Non-pigmented ciliary epithelial cell (primary cell): ENCODE measurements at regions not wholly inside any gene's neighbourhood (a gene's known extent, or its start where the extent isn't known, plus 50 kb on each side); places are given as distances from the start of the nearest gene placed in this dataset.
"Not testable (repeated sequence)": the region's sequence is repeated elsewhere in the genome, so short reads cannot be mapped to it uniquely, and the experiment has no call there.

ENCODE experiments used
- DNase-seq: peaks from one replicate; pipeline ENCODE4 v3.0.0-alpha.2; 2010; ENCODE audit warnings: low read depth

DNA sequence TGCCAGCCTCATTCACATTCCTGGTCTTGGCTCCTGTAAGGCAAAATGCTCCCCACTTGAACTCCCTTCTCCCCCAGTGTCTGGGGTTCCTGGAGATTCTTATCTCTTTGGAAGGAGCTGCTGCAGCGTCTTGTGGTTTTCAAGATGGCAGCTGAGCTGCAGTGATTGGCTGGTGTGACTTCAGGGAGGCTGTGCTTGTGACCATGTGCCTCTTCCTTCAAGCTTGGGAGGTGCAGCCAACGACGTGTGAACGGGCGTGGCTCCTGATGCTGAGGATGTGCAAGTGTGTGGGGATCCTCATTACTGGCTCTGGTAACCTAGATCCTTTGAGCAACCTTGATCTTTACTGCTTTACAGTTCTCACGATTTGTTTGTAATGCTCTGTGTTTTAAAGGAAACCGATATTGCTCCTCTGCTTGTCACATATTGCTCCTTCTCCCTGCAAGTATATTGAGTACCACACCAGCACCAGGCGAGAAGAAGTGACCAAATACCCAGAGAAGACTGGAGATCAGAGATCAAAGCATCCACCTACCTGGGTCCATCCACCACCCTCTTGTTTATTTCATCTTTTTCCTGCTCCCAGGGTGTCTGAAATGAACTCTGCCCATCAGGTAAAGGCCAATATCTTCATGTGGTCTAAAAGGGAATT is 208.5 kb downstream of the FGF9 start:
- DNase-seq: no peak

DNA sequence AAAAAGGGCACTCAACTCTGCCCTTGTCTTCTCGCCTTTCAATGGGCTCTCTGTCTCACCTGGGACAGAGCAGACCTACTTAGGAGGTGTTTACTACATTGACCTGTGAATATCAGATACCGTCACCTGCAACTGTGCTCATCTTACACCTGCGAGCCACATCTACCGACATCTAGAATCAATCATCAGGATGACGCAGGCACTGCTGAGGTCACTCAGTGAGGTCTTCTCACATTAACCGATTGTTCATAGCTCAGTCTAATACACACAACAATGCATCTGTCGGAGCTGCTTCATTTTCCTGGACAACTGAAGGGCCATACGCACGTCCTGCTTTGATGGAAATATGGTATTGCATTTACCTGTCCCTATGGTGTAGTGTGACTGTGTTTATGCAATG is 211.9 kb downstream of the FGF9 start:
- DNase-seq: no peak

DNA sequence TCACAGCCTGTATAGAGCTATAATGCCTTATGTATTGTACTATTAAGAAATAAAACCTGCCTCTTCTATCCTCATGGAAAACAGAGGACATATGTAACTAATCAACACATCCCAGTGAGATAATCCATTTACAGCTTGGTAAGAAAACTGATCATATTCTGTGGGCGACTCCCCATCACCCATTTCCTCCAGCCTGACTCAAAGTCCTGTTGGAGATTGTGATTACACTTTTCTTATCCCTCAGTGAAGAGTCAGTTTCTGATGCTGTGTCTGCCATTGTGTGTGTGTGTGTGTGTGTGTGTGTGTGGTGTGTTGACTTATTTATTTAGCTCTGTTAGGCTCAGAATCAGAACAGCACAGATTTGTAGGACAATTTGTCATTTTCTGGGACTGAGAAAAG is 212.8 kb downstream of the FGF9 start:
- DNase-seq: no peak

DNA sequence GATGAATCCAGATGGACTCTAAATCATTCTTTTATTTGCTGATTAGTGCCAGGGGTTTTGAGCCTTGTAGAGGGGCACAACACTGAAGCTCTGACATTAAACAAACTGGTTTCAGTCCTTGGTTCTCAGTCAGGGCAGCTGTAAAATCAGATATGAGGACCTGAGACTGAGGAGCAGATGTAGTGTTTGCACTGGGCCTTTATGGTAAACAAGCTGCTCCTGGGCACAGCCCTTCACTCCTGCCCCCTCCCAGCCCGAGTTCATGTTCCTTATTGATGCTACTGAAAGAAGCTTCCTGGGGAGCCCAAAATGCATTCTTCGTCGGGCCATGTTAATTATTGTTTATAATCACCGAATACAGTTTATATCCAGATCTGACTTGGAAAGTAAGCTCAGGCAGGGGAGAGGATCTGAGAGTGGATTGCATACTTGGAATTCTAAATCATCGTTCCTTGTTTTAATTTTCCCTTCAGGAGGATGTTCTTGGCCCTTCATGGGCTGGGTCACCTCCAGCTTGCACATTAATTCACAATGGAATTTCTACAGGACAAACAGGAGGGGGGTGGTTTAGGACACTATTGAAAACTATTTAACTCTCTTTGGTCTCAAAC is 213.5 kb downstream of the FGF9 start:
- no peak for DNase-seq

DNA sequence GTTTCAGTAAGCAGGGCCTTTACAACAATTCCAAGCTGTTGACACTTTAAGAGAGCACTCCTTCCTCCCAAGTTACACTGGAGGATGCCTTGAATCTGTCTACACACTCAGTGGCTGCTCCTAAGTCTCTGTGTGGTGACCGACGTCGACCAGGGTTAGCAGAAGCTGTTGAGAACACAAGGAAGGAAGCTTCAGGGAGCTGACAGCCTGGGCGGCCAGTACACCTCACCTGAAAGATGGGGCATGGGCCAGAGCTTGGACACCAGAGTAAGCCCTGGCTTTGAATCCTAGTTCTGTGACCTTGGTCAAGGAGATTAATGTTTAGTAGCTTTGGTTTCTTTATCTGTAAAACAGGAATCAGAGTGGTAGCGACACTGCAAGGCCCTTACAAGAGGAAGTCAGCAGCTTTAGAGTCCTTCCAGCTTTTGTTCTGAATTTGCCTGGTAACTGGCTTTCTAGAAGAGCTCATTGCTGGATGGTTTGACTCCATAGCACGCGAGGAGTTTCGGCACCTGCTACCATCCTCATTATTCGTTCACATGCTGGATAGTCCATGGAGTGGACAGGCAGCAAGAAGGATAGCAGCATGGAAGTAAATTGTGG is 214.2 kb downstream of the FGF9 start:
- no peak for DNase-seq

DNA sequence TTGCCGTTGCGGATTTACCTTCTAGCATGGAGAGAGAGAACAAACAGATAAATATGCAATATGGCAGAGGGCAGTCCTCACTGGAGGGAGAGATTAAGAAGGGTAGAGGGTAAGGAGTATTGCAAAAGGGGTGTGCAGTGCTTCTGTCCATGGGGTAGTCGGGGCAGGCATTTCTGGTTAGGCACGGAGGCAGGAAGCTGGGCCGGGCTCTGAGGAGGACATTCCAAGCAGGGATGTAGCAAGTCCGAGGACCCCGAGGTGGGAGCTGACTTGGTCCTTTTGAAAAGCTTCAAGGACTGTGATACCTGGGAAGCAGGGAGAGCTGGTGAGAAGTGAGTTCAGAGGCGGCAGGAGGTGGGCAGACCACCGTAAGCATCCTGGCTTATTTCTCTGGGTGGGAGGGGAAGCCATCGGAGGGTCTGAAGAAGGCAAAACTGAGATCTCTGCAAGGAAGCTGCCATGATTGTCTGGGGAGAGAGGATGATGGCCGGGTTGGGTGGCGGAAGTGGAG is 214.9 kb downstream of the FGF9 start:
- DNase-seq: no peak

DNA sequence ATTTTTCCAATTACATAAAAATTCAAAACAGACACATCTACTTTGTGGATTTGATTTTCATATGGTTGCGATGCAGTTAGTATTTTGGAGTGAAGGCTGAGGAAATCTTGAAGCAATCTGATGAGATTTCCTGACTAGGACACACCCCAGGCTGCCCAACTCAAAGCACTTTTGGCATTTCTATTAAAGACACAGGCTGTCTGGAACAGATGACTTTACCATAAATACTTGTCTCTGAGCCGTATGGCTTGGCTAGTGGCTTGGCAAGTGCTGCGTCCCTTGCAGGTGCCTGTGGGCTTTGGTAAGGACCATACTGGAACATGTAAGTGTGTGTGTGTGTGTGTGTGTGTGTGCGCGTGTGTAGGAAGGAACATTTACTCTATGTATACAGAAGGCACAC is 218.8 kb downstream of the FGF9 start:
- no peak for DNase-seq

DNA sequence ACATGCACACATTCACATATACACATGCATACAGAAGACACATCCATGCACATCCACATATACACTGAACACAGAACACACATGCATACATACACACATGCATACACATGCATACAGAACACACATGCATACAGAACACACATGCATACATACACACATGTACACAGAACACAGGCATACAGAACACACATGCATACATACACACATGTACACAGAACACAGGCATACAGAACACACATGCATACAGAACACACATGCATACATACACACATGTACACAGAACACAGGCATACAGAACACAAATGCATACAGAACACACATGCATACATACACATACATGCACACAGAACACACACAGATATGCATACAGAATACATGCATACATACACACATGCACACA is 219.3 kb downstream of the FGF9 start:
- not testable (repeated sequence) for DNase-seq

DNA sequence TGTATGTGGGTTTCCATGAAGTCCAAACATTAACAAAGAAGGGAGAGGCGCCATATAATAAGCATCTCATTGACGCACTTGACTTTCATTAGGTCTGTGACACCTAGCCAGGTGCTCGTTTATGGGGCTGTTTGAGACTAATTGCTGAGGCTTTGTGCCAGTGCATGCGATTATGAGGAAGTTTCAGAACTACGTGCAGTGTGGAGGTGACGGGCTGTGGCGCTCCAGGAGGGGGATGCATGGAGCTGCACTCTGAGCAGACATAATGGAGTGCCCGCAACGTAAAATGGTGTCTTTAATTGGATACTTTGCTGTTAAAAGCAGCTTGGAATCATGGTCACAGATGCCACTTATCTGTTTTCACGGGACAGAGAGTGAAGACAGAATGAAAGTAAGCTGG is 223.2 kb downstream of the FGF9 start:
- no peak for DNase-seq

DNA sequence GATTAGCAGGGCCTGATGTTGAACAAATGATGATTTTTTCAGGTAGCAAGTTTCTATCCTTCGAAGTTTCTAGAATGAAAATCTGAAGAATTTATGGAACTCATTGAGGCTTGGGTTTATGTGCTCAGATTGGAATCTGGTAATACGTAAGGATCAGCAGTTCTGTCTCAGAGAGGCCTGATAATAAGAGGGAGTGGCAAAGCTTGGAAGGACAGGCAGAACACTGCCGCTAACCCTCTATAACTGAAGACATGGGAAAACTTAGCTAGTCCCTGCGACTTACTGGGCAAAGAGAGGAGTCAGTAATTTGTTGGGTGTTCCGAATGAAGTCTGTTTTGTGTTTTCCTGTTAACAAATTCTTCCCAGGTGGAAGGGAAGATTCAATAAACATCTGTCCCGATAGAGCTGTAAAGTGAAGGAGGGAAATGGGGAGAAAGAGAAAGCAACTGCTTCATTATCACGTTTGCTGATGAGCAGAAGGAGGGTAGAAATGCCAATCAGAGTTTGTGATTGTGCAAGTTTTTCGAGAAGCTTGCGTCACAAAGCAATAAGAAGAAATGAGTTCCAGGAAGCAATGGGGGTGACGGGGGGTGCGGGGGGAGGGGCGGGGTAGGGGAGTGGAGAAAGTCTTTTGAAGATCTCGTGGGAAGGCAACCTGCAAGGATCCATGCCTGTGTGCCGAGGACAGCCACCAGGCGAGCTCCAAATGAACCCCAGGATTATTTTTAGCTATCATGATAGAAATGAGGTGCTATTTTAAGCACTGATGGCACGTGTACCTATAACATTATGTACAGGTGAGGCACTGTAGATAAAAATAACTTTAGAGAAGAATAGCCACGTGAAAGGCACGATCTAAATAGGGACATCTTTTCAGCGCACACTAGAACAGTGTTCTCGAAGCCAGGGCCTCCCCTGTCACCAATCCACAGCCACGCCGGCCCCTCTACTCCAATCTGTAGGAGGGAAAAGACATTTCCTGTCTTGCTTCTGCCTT is 224.1 kb downstream of the FGF9 start:
- DNase-seq: no peak

DNA sequence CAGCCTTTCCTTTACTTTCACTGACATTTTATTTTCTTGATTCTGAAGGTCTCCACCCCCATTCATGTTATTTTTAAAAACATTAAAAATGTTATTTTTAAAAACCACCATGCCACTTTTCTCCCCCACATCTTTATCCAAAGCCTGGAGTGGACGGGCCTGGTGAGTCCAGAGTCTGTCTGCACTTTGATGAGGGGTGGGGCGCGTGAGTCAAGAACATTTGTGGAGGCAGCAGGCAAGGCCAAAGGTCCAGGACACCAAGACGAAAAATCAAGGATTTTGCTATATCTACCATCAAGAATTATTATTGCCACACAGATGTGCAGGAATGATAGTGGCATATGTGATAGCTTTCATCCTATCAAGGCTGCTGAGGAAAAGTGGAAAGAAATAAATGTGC is 224.9 kb downstream of the FGF9 start:
- no peak for DNase-seq

DNA sequence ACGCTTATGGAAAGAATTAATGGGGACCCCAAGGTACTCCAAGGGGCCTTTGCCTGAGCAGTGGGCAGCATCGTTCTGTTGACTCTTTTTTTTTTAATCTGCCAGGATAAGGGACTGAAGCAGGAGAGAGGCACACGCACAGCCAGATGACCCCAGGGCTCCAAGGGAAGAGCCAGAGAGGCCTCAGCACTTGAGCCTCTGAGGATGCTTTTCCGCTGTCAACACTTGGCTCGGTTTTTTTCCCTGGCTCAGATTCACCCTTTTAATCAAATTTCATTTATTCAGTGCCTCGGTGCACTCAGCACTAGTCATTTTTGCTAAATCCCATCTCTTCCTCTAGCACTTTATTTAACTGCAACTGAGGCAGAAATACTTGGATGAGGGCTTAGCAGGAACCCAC is 226.3 kb downstream of the FGF9 start:
- no peak for DNase-seq

DNA sequence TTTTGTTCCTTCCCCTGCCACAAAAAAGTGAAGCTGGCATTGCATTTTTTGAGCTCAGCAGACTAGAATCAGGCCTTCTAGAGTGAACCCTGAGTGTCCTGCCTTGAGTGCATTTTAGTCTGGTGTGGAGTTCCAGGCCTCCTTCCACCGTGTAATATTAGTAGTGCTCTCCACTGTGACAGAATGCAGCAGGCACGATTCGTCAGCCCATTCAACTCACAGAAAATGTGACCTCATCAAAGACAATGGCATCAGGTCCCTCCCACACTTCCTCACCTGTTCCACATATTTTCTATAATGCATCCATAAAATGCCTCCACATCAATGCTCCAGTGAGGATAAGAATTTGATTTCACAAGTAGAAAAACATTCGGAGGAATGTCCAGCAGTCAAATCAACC is 227.6 kb downstream of the FGF9 start:
- no peak for DNase-seq

DNA sequence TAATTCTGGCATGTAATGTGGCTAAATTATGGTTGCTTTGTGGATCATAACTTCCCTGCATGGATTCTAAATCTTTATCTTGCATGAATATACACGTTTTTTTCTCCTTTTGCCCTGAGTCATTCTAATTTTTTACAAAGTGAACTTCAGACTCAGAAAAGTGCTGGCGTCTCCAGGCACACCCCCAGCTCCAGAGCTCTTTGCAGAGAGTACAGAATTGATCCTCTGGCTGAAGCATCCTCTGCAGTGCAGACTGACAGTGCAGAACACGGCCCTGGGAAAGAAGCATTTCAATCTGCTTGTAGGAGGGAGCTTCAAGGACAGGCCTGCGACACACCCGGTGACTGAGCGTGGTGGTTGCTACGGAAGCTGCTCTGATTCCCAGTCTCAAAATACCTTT is 228.1 kb downstream of the FGF9 start:
- DNase-seq: no peak

DNA sequence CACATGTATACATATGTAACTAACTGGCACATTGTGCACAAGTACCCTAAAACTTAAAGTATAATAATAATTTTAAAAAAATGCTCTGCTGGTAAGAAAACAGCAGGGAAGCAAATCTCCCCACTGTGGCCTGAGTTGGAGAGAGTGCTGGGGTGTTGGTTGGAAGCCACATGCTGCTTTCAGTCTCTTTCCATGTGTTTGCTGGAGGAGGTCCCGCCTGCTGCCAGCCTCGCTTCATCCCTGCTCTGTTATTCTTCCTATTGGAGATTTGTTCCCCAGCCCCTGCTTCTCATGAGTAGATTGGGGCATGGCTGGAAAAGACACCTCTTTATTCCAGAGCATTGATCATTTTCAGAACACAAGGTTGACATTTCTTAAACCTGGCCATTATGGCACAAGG is 230.5 kb downstream of the FGF9 start:
- DNase-seq: no peak

DNA sequence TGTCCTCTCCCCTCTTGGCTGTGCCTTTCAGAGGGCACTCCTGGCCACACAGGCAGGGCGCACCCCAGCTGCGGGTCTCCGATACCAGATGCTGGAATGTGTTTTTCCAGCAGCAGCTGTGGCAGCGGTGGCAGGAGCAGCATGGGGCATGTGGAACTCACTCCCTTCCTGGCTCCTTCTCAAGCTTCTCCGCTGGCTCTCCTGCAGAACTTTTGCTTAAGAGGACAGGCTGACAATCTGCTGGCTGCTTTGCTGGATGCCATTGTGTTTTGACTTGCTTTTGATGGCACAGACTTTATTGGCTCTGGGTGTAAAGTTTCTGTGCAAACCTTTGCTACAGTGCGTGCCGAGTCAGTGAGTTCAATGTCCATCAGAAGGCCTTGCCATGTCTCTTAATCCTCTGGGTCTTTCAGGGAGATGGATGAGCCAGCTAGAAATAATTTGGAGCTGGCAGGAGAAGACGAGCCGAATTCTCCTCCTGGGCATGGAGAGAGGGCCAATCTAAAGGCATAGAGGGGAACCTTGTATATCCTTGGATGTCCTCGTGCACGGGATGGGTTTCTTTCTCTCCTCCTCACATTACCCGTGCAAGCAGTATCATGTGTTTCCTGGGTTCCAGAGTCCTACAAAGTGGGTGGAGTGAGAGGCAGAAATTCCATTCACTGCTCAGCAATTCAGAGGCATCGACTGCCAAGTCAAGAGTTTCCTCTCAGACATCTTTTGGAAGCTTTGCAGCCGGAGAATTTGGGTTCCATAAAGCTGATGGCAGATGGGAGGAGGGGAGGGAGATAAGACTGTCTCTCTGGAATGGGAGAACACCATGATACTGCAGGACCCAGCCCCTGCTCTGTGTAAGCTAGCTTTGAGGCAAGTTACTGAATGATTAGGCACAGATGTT is 231.2 kb downstream of the FGF9 start:
- DNase-seq: no peak

DNA sequence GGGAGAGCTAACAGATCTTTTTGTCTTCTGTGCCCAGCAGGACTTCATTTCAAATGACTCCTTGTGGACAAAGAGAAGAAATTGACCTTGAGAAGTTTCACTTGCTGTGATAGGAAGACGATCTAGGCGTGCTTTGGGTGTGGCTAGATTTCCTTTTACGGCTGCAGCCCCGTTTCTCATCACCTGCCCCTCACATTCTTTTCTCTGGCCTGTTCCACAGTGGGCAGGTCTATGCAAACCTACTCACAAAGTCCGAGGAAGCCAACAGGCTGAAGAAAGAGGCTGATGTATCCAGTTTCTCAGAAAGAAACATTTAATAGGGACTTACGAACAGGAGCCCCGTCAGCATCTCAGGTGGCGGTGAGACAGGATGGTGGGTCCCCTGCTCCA is 231.8 kb downstream of the FGF9 start:
- DNase-seq: no peak

DNA sequence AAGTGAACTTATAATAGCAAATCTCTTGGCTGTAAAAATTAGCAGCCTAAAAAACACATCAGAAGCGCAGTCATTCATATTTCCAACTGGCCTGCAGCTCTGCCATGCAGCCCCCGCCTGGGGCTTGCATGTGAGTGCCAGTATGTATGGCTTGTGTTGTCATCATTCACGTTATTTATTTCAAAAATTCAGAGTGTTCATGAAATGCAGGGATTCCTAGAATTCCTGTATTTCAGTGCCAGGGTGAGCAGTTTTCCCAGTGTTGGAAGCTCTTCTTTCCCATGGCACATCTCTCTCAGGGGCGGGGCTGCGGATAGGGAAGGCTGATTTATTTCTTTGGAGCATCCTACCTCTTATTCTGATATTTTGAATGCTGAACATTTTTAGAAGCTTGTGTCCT is 234.6 kb downstream of the FGF9 start:
- DNase-seq: no peak

DNA sequence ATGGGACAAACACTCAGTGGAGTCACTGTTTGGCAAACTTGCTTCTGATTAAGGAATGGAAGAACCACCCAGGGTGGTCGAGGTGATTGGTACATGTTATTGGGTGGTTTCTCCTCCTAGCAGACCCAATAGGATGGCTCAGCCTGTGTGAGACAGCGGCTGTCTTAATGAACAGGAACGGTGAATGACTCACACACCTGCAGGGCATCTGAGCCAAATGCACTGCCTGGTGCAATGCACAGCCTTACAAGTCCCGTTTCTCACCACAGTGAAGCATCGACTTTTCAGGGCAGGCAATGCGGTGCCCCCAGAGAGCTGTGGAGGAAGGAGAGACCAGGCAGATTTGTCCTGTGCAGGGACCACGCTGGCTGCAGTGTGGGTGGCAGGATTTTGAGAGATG is 238.5 kb downstream of the FGF9 start:
- DNase-seq: no peak

DNA sequence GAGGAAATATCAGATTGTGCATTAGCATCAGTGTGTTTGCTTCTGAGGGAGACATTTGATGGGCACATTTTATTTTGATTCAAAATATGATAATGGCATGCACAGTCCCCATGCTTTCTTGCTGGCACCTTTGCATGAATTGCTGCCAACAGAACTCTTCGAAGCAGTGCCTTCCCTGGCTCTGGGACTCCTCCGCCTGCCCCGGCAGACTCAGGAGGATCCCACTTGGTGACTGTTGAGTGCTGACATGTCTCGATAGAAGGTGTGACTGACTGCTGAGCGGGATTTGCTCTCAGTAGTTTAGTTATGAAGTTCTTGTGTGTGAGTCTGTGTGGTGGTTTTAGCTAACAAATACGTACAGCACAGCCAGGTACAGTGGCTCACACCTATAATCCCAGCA is 239.7 kb downstream of the FGF9 start:
- DNase-seq: no peak

DNA sequence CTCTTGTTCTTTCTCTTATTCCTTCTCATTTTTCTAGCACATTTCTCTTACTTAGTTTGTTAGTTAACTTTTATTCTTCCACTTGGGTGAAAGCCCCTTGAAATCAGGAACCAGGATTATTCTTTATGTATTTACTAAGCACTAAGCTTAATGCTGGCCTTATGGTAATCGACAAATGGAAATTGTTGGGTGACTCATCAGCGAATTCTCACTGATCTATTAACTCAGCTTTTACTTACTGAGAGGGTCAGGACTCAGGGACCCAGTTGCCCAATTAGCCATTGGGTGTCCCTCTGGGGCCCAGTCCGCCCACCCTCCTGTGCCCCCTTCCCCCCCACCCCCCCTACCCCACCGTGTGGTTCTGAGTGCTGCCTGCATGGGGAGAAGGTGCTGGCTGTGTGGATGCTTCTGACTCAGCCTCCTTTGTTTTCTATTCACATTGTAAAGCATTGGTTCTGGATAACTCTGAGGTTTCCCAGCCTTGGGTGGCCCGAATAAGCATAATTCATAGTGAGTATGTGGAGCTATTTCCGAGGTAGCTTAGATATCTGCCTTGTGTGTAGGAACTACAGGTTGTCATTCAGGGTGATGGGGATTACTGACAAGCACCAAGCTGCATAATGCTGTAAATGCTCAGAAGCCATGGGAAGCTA is 240.9 kb downstream of the FGF9 start:
- DNase-seq: no peak
